GM23338 (cell line): ENCODE measurements at regions not wholly inside any gene's neighbourhood (a gene's known extent, or its start where the extent isn't known, plus 50 kb on each side); places are given as distances from the start of the nearest gene placed in this dataset.

Experiments used
- ATAC-seq: fragments of 200-7000 bp; cut with Tn5 transposase; 3 replicates; pipeline ENCODE4 v1.9.1; 2020
- DNase-seq: peaks from one replicate; pipeline ENCODE4 v3.0.0-alpha.2; 2015; ENCODE audit warnings: low spot score
- H2AFZ ChIP-seq: fragments of 200-600 bp; sonication (generic); 2 replicates; pipeline ENCODE4 v1.8.0; 2016; ENCODE audit warnings: antibody characterized with exemption, mild to moderate bottlenecking, moderate library complexity
- H3F3A ChIP-seq: fragments of 200-600 bp; sonication (generic); replicated peaks from 2 replicates; pipeline ENCODE4 v1.8.0; 2017; ENCODE audit warnings: antibody characterized with exemption, mixed run types, low read depth
- H3K27ac ChIP-seq: fragments of 200-600 bp; sonication (generic); 2 replicates; pipeline ENCODE4 v1.6.1; 2016; ENCODE audit warnings: low read depth
- H3K27me3 ChIP-seq: fragments of 200-600 bp; sonication (generic); 2 replicates; pipeline ENCODE4 v1.8.0; 2016; ENCODE audit warnings: mild to moderate bottlenecking, mixed run types, moderate library complexity; ENCODE audit not compliant: insufficient read depth
- H3K36me3 ChIP-seq: fragments of 200-600 bp; sonication (generic); 2 replicates; pipeline ENCODE4 v1.8.0; 2016; ENCODE audit warnings: mild to moderate bottlenecking; ENCODE audit not compliant: insufficient read depth
- H3K4me1 ChIP-seq: fragments of 200-600 bp; sonication (generic); 2 replicates; pipeline ENCODE4 v1.8.0; 2016; ENCODE audit warnings: mild to moderate bottlenecking, moderate library complexity; ENCODE audit not compliant: insufficient read depth
- H3K4me2 ChIP-seq: fragments of 200-600 bp; sonication (generic); 2 replicates; pipeline ENCODE4 v1.7.1; 2017; ENCODE audit warnings: mixed run types
- H3K4me3 ChIP-seq: fragments of 200-600 bp; sonication (generic); 2 replicates; pipeline ENCODE4 v1.6.1; 2016; ENCODE audit warnings: mixed run types
- H3K79me2 ChIP-seq: fragments of 200-600 bp; sonication (generic); replicated peaks from 2 replicates; pipeline ENCODE4 v1.8.0; 2017; ENCODE audit warnings: mild to moderate bottlenecking; ENCODE audit not compliant: insufficient read depth
- H3K9me2 ChIP-seq: fragments of 200-600 bp; sonication (generic); 2 replicates; pipeline ENCODE4 v1.8.0; 2017; ENCODE audit not compliant: insufficient read depth
- H4K20me1 ChIP-seq: fragments of 200-600 bp; sonication (generic); replicated peaks from 2 replicates; pipeline ENCODE4 v1.8.0; 2017; ENCODE audit warnings: mild to moderate bottlenecking; ENCODE audit not compliant: insufficient read depth
- H3K27ac Mint-ChIP-seq: 2 replicates; pipeline ENCODE4 v1.8.0; 2020; ENCODE audit warnings: inconsistent platforms, mild to moderate bottlenecking, moderate library complexity, mixed read lengths
- H3K27me3 Mint-ChIP-seq: 3 replicates; pipeline ENCODE4 v1.8.0; 2022; ENCODE audit warnings: low read depth, mild to moderate bottlenecking, moderate library complexity, mixed read lengths, inconsistent platforms; ENCODE audit not compliant: insufficient read depth, poor library complexity
- H3K36me3 Mint-ChIP-seq: 3 replicates; pipeline ENCODE4 v1.8.0; 2021; ENCODE audit warnings: low read depth, mild to moderate bottlenecking, inconsistent platforms, moderate library complexity, mixed read lengths
- H3K4me1 Mint-ChIP-seq: 3 replicates; pipeline ENCODE4 v1.8.0; 2020; ENCODE audit warnings: mild to moderate bottlenecking, inconsistent platforms, mixed read lengths
- H3K4me3 Mint-ChIP-seq: 3 replicates; pipeline ENCODE4 v1.8.0; 2021; ENCODE audit warnings: moderate library complexity, mild to moderate bottlenecking, inconsistent platforms, mixed read lengths
- H3K9me3 Mint-ChIP-seq: 3 replicates; pipeline ENCODE4 v1.8.0; 2020; ENCODE audit warnings: moderate library complexity, mild to moderate bottlenecking, inconsistent platforms, mixed read lengths
- CREB1 ChIP-seq: fragments of 250-450 bp; sonication (Bioruptor Pico); IDR thresholded peaks from 2 replicates; pipeline ENCODE4 v1.5.0; 2020; ENCODE audit warnings: low read depth, mild to moderate bottlenecking, moderate library complexity
- EZH2 ChIP-seq: fragments of 200-600 bp; sonication (generic); IDR thresholded peaks from one replicate; pipeline ENCODE4 v1.8.0; 2017; ENCODE audit warnings: antibody characterized with exemption, mild to moderate bottlenecking, low read depth; ENCODE audit not compliant: unreplicated experiment
- EZH2phosphoT487 ChIP-seq: fragments of 200-600 bp; sonication (generic); IDR thresholded peaks from one replicate; pipeline ENCODE4 v1.8.1; 2018; ENCODE audit warnings: antibody characterized with exemption; ENCODE audit not compliant: unreplicated experiment
- JUNB ChIP-seq: IDR thresholded peaks from one replicate; pipeline ENCODE4 v1.6.1; 2016; ENCODE audit warnings: antibody characterized with exemption; ENCODE audit not compliant: unreplicated experiment
- NANOG ChIP-seq: IDR thresholded peaks from 2 replicates; pipeline ENCODE4 v1.6.1; 2016; ENCODE audit warnings: antibody characterized with exemption, borderline replicate concordance
- POLR2AphosphoS5 ChIP-seq: IDR thresholded peaks from 2 replicates; pipeline ENCODE4 v1.6.1; 2016; ENCODE audit warnings: antibody characterized with exemption, low read depth
- STAT1 ChIP-seq: IDR thresholded peaks from one replicate; pipeline ENCODE4 v1.6.1; 2016; ENCODE audit warnings: antibody characterized with exemption; ENCODE audit not compliant: unreplicated experiment
- ZNF114 ChIP-seq: fragments of 250-450 bp; sonication (Bioruptor Pico); IDR thresholded peaks from 2 replicates; pipeline ENCODE4 v1.5.0; 2020; ENCODE audit warnings: mild to moderate bottlenecking, moderate library complexity
- ZNF331 ChIP-seq: fragments of 250-450 bp; sonication (Bioruptor Pico); IDR thresholded peaks from 2 replicates; pipeline ENCODE4 v1.5.0; 2020; ENCODE audit warnings: low read depth, mild to moderate bottlenecking, moderate library complexity
- TF ChIP-seq, protein P1 (sequence below): IDR thresholded peaks from one replicate; pipeline ENCODE4 v1.6.1; 2018; ENCODE audit warnings: antibody characterized with exemption; ENCODE audit not compliant: unreplicated experiment
- TF ChIP-seq, protein P2 (sequence below): fragments of 250-450 bp; sonication (Bioruptor Pico); IDR thresholded peaks from 2 replicates; pipeline ENCODE4 v1.5.0; 2020; ENCODE audit warnings: mild to moderate bottlenecking, moderate library complexity
- TF ChIP-seq, protein P3 (sequence below): IDR thresholded peaks from 2 replicates; pipeline ENCODE4 v1.6.1; 2016; ENCODE audit warnings: antibody characterized with exemption
- TF ChIP-seq, protein P4 (sequence below), 2 experiments: fragments of 200-600 bp in 1 of 2; sonication (generic) in 1 of 2; conservative IDR thresholded peaks; 2 replicates each; pipeline versions ENCODE4 v1.5.1 to v1.6.1; 2016 to 2017; ENCODE audit warnings: antibody characterized with exemption in 2 of 2, low read depth in 2 of 2, mild to moderate bottlenecking in 2 of 2, moderate library complexity in 1 of 2

DNA sequence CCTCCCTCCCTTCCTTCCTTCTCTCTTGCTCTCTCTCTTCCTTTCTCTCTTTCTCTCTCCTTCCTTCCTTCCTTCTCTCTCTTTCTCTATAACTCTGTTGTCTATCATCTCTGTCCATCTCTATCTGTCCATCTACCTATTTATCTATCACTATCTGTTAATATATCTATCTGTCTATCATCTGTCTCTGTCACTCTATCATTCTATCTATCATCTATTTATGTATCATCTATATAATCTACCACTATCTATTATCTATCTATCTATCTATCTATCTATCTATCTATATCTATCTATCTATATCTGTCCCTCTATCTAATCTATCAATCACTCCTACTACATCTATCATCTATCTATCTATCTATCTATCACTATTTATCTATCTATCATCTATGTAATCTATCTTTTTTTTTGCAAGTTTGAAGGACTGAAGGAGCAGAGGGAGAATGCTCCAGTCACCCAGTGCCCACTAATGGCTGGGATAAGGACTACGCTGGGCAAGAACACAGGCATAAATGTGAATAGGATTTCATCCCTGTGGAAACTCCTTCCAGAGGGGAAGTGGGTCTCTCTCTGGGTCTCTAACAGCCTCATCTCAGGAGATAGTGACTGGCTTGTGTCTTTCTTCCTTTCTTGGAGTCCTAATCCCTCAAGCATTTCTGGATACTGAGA is 427.0 kb downstream of the LPIN1 start (continued):
- TF ChIP-seq, protein P1, sequence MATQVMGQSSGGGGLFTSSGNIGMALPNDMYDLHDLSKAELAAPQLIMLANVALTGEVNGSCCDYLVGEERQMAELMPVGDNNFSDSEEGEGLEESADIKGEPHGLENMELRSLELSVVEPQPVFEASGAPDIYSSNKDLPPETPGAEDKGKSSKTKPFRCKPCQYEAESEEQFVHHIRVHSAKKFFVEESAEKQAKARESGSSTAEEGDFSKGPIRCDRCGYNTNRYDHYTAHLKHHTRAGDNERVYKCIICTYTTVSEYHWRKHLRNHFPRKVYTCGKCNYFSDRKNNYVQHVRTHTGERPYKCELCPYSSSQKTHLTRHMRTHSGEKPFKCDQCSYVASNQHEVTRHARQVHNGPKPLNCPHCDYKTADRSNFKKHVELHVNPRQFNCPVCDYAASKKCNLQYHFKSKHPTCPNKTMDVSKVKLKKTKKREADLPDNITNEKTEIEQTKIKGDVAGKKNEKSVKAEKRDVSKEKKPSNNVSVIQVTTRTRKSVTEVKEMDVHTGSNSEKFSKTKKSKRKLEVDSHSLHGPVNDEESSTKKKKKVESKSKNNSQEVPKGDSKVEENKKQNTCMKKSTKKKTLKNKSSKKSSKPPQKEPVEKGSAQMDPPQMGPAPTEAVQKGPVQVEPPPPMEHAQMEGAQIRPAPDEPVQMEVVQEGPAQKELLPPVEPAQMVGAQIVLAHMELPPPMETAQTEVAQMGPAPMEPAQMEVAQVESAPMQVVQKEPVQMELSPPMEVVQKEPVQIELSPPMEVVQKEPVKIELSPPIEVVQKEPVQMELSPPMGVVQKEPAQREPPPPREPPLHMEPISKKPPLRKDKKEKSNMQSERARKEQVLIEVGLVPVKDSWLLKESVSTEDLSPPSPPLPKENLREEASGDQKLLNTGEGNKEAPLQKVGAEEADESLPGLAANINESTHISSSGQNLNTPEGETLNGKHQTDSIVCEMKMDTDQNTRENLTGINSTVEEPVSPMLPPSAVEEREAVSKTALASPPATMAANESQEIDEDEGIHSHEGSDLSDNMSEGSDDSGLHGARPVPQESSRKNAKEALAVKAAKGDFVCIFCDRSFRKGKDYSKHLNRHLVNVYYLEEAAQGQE, result no peak

DNA sequence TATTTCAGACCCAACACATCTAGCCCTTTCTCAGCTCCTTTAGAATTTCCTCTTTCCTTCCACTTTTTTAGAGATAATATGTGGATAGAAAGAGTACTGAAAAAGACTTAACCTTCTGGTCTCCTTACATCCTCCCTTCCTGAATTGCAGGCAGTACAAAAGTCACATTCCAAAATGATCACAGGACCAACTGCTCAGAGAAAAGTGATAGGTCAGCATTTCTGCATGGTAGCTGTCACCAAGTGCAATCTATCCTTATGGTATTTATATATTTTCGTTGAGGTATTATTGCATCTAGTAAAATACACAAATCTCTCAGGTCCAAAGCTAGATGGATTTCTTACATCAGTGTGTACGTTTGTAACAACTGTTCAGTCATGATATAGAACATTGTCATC is 427.5 kb downstream of the LPIN1 start:
- Mint-ChIP-seq H3K9me3 (no peaks in the 10 kb centered on the region), H3K27ac (no peak overlapping the region), H3K27me3 (peaks cover 3% of the 10 kb centered on the region), H3K4me3 (no peak overlapping the region), H3K4me1 (peaks cover 6% of the 10 kb centered on the region; the same call in 2 of the 3 replicates), H3K36me3 (no peaks in the 10 kb centered on the region)
- Histone ChIP-seq H3K36me3 (no peaks in the 10 kb centered on the region), H3F3A (no peaks in the 10 kb centered on the region), H3K27me3 (no peaks in the 10 kb centered on the region), H3K9me2 (0 out of 2 replicates have a peak, but pooled peaks cover 5% of the 10 kb centered on the region), H3K79me2 (no peaks in the 10 kb centered on the region), H3K4me2 (no peak overlapping the region), H3K4me1 (no peaks in the 10 kb centered on the region), H4K20me1 (no peaks in the 10 kb centered on the region), H2AFZ (no peak overlapping the region), H3K4me3 (no peak overlapping the region), H3K27ac (no peak overlapping the region)
- ATAC-seq (no peak), DNase-seq (no peak)
- TF ChIP-seq, protein P2, sequence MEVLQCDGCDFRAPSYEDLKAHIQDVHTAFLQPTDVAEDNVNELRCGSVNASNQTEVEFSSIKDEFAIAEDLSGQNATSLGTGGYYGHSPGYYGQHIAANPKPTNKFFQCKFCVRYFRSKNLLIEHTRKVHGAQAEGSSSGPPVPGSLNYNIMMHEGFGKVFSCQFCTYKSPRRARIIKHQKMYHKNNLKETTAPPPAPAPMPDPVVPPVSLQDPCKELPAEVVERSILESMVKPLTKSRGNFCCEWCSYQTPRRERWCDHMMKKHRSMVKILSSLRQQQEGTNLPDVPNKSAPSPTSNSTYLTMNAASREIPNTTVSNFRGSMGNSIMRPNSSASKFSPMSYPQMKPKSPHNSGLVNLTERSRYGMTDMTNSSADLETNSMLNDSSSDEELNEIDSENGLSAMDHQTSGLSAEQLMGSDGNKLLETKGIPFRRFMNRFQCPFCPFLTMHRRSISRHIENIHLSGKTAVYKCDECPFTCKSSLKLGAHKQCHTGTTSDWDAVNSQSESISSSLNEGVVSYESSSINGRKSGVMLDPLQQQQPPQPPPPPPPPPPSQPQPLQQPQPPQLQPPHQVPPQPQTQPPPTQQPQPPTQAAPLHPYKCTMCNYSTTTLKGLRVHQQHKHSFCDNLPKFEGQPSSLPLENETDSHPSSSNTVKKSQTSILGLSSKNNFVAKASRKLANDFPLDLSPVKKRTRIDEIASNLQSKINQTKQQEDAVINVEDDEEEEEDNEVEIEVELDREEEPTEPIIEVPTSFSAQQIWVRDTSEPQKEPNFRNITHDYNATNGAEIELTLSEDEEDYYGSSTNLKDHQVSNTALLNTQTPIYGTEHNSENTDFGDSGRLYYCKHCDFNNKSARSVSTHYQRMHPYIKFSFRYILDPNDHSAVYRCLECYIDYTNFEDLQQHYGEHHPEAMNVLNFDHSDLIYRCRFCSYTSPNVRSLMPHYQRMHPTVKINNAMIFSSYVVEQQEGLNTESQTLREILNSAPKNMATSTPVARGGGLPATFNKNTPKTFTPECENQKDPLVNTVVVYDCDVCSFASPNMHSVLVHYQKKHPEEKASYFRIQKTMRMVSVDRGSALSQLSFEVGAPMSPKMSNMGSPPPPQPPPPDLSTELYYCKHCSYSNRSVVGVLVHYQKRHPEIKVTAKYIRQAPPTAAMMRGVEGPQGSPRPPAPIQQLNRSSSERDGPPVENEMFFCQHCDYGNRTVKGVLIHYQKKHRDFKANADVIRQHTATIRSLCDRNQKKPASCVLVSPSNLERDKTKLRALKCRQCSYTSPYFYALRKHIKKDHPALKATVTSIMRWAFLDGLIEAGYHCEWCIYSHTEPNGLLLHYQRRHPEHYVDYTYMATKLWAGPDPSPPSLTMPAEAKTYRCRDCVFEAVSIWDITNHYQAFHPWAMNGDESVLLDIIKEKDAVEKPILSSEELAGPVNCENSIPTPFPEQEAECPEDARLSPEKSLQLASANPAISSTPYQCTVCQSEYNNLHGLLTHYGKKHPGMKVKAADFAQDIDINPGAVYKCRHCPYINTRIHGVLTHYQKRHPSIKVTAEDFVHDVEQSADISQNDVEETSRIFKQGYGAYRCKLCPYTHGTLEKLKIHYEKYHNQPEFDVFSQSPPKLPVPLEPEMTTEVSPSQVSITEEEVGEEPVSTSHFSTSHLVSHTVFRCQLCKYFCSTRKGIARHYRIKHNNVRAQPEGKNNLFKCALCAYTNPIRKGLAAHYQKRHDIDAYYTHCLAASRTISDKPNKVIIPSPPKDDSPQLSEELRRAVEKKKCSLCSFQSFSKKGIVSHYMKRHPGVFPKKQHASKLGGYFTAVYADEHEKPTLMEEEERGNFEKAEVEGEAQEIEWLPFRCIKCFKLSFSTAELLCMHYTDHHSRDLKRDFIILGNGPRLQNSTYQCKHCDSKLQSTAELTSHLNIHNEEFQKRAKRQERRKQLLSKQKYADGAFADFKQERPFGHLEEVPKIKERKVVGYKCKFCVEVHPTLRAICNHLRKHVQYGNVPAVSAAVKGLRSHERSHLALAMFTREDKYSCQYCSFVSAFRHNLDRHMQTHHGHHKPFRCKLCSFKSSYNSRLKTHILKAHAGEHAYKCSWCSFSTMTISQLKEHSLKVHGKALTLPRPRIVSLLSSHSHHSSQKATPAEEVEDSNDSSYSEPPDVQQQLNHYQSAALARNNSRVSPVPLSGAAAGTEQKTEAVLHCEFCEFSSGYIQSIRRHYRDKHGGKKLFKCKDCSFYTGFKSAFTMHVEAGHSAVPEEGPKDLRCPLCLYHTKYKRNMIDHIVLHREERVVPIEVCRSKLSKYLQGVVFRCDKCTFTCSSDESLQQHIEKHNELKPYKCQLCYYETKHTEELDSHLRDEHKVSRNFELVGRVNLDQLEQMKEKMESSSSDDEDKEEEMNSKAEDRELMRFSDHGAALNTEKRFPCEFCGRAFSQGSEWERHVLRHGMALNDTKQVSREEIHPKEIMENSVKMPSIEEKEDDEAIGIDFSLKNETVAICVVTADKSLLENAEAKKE (CRISPR knock-in tag), result no peak
- TF ChIP-seq, protein P3, sequence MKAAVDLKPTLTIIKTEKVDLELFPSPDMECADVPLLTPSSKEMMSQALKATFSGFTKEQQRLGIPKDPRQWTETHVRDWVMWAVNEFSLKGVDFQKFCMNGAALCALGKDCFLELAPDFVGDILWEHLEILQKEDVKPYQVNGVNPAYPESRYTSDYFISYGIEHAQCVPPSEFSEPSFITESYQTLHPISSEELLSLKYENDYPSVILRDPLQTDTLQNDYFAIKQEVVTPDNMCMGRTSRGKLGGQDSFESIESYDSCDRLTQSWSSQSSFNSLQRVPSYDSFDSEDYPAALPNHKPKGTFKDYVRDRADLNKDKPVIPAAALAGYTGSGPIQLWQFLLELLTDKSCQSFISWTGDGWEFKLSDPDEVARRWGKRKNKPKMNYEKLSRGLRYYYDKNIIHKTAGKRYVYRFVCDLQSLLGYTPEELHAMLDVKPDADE, result no peak
- TF ChIP-seq CREB1 (no peak), STAT1 (no peak), EZH2phosphoT487 (no peak), NANOG (no peak), POLR2AphosphoS5 (no peak), ZNF114 (CRISPR knock-in tag) (no peak), EZH2 (no peak), ZNF331 (CRISPR knock-in tag) (no peak), JUNB (no peak)
- TF ChIP-seq, protein P4, sequence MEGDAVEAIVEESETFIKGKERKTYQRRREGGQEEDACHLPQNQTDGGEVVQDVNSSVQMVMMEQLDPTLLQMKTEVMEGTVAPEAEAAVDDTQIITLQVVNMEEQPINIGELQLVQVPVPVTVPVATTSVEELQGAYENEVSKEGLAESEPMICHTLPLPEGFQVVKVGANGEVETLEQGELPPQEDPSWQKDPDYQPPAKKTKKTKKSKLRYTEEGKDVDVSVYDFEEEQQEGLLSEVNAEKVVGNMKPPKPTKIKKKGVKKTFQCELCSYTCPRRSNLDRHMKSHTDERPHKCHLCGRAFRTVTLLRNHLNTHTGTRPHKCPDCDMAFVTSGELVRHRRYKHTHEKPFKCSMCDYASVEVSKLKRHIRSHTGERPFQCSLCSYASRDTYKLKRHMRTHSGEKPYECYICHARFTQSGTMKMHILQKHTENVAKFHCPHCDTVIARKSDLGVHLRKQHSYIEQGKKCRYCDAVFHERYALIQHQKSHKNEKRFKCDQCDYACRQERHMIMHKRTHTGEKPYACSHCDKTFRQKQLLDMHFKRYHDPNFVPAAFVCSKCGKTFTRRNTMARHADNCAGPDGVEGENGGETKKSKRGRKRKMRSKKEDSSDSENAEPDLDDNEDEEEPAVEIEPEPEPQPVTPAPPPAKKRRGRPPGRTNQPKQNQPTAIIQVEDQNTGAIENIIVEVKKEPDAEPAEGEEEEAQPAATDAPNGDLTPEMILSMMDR (conservative IDR thresholded peaks at IDR 0.05; ENCODE audit: low read depth in 2 of 2), result no peak
